B cell (primary cell): ENCODE measurements at regions not wholly inside any gene's neighbourhood (a gene's known extent, or its start where the extent isn't known, plus 50 kb on each side); places are given as distances from the start of the nearest gene placed in this dataset.

Experiments
- ATAC-seq: fragments of 200-7000 bp; cut with Tn5 transposase; one replicate; pipeline ENCODE4 v1.10.0; 2021; ENCODE audit warnings: low read depth, mild to moderate bottlenecking, moderate number of reproducible peaks, moderate library complexity
- CTCF ChIA-PET: fragments of 350-600 bp; sonication (Branson Sonifier 250); formaldehyde crosslinking; loops from one replicate; lab custom pipeline; 2021; ENCODE audit warnings: antibody characterized with exemption, inconsistent platforms; lab: Charles Lee
- POLR2A ChIA-PET: fragments of 350-600 bp; sonication (Branson Sonifier 250); formaldehyde crosslinking; loops from one replicate; lab custom pipeline; 2021; ENCODE audit warnings: antibody characterized with exemption; lab: Charles Lee
- DNase-seq: peaks from one replicate; pipeline ENCODE4 v3.0.0; 2013
- H2AFZ ChIP-seq: 2 replicates; pipeline ENCODE4 v1.6.1; 2012; ENCODE audit warnings: mild to moderate bottlenecking, low read depth, low read length; ENCODE audit not compliant: insufficient read depth, poor library complexity, severe bottlenecking
- H3K27ac ChIP-seq, 2 donors: 1 replicate in 1 of 2; 2 replicates in 1 of 2; pipeline ENCODE4 v1.5.1; 2012 to 2013; ENCODE audit warnings: low read length in 2 of 2, mild to moderate bottlenecking in 2 of 2, moderate library complexity in 1 of 2
- H3K27me3 ChIP-seq, 4 experiments: fragments of 200-600 bp in 1 of 4; sonication (generic) in 1 of 4; replicated peaks in 1 of 4; 1 replicate in 2 of 4; 2 replicates in 2 of 4; pipeline versions ENCODE4 v1.6.1 to v1.7.0; 2013 to 2016; ENCODE audit warnings: low read length in 3 of 4, mild to moderate bottlenecking in 2 of 4, mixed read lengths in 1 of 4, moderate library complexity in 1 of 4; ENCODE audit not compliant: insufficient read depth in 4 of 4, control insufficient read depth in 3 of 4; ENCODE audit errors: control extremely low read depth in 1 of 4
- H3K36me3 ChIP-seq, 2 experiments: replicated peaks in 1 of 2; 1 replicate in 1 of 2; 2 replicates in 1 of 2; pipeline versions ENCODE4 v1.6.1 to v1.7.1; 2013; ENCODE audit warnings: low read length in 1 of 2; ENCODE audit not compliant: insufficient read depth in 2 of 2, control insufficient read depth in 1 of 2; ENCODE audit errors: control extremely low read depth in 1 of 2, extremely low read depth in 1 of 2
- H3K4me1 ChIP-seq, 2 donors: fragments of 200-600 bp in 1 of 2; sonication (generic) in 1 of 2; 1 replicate in 1 of 2; 2 replicates in 1 of 2; pipeline versions ENCODE4 v1.5.1 to v1.6.1; 2013 to 2017; ENCODE audit warnings: low read length in 2 of 2; ENCODE audit not compliant: control insufficient read depth in 2 of 2, insufficient read depth in 2 of 2
- H3K4me2 ChIP-seq: replicated peaks from 2 replicates; pipeline ENCODE3; 2012; ENCODE audit warnings: mild to moderate bottlenecking, low read depth, low read length; ENCODE audit not compliant: poor library complexity, severe bottlenecking
- H3K4me3 ChIP-seq, 5 experiments: fragments of 200-600 bp in 1 of 5; sonication (generic) in 1 of 5; 1 replicate in 3 of 5; 2 replicates in 2 of 5; pipeline versions ENCODE4 v1.5.1 to v1.7.0; 2011 to 2016; ENCODE audit warnings: low read length in 4 of 5, mild to moderate bottlenecking in 4 of 5, low read depth in 2 of 5, control low read depth in 1 of 5, moderate library complexity in 1 of 5; ENCODE audit not compliant: insufficient read depth in 1 of 5; ENCODE audit errors: control extremely low read depth in 1 of 5, extremely low read depth in 1 of 5
- H3K79me2 ChIP-seq: fragments of 200-600 bp; sonication (generic); one replicate; pipeline ENCODE4 v1.6.0; 2016; ENCODE audit warnings: low read length; ENCODE audit not compliant: control insufficient read depth, insufficient read depth
- H3K9ac ChIP-seq: fragments of 200-600 bp; sonication (generic); 2 replicates; pipeline ENCODE4 v1.6.1; 2017; ENCODE audit warnings: mild to moderate bottlenecking, low read length, moderate library complexity
- H3K9me3 ChIP-seq, 3 donors: one replicate each; pipeline versions ENCODE4 v1.6.1 to v1.7.1; 2013; ENCODE audit warnings: low read length in 2 of 3; ENCODE audit not compliant: control insufficient read depth in 2 of 3, insufficient read depth in 1 of 3; ENCODE audit errors: control extremely low read depth in 1 of 3
- H4K20me1 ChIP-seq: 2 replicates; pipeline ENCODE4 v1.6.0; 2012; ENCODE audit warnings: mild to moderate bottlenecking, low read length; ENCODE audit not compliant: insufficient read depth, control insufficient read depth, poor library complexity, severe bottlenecking
- H3K27ac Mint-ChIP-seq: one replicate; pipeline ENCODE4 v1.8.0; 2021; ENCODE audit warnings: mixed read lengths
- H3K27me3 Mint-ChIP-seq: one replicate; pipeline ENCODE4 v1.8.0; 2021; ENCODE audit warnings: mixed read lengths
- H3K4me1 Mint-ChIP-seq: one replicate; pipeline ENCODE4 v1.8.0; 2021; ENCODE audit warnings: mixed read lengths
- H3K4me3 Mint-ChIP-seq: one replicate; pipeline ENCODE4 v1.8.0; 2021; ENCODE audit warnings: mixed read lengths
- H3K9me3 Mint-ChIP-seq: one replicate; pipeline ENCODE4 v1.8.0; 2022; ENCODE audit warnings: mixed read lengths; ENCODE audit not compliant: insufficient read depth
- EZH2 ChIP-seq: IDR thresholded peaks from 2 replicates; pipeline ENCODE4 v1.6.1; 2012; ENCODE audit warnings: borderline replicate concordance, low read depth, mild to moderate bottlenecking, moderate library complexity, low read length; ENCODE audit not compliant: insufficient read depth, poor library complexity, severe bottlenecking
- WGBS: methylation state at CpG from one replicate; pipeline ENCODE4 v1.1.5; 2013; ENCODE audit warnings: missing lambda C conversion rate; ENCODE audit not compliant: insufficient coverage; 5-methylcytosine and 5-hydroxymethylcytosine counted together
- intact Hi-C: fragments of 100-400 bp; cut with micrococcal nuclease; formaldehyde crosslinking; loops from one replicate; pipeline ENCODE4 v1.10.0; 2022
- TF ChIP-seq, protein P1 (sequence below): fragments of 200-600 bp; IDR thresholded peaks from one replicate; pipeline ENCODE4 v1.8.0; 2022; ENCODE audit warnings: antibody characterized with exemption, mild to moderate bottlenecking

- CTCF ChIA-PET = interaction anchor here (0.8 to 3.4 kb wide), 19 partner anchors 8 to 1773 kb away, joined by 3 to 25 read pairs (median 5); partner anchors contain the start of genes AKTIP and CHD9
- peak; percentile 60 for DNase-seq
- Histone ChIP-seq H3K79me2 (no peaks in the 10 kb centered on the region), H4K20me1 (no peaks in the 10 kb centered on the region), H3K36me3 (no peaks in the 10 kb centered on the region), H3K4me1 (no peaks in the 10 kb centered on the region), H3K4me3 (no peak overlapping the region), H3K4me2 (no peak overlapping the region), H3K9ac (no peak overlapping the region), H2AFZ (no peak overlapping the region), H3K9me3 (no peaks in the 10 kb centered on the region), H3K27ac (no peak overlapping the region), H3K27me3 (no peaks in the 10 kb centered on the region)
- Mint-ChIP-seq H3K4me3 (no peak overlapping the region), H3K27ac (no peak overlapping the region), H3K27me3 (no peaks in the 10 kb centered on the region), H3K9me3 (no peaks in the 10 kb centered on the region), H3K4me1 (no peaks in the 10 kb centered on the region)
- POLR2A ChIA-PET = no interaction called here
- TF ChIP-seq, protein P1, sequence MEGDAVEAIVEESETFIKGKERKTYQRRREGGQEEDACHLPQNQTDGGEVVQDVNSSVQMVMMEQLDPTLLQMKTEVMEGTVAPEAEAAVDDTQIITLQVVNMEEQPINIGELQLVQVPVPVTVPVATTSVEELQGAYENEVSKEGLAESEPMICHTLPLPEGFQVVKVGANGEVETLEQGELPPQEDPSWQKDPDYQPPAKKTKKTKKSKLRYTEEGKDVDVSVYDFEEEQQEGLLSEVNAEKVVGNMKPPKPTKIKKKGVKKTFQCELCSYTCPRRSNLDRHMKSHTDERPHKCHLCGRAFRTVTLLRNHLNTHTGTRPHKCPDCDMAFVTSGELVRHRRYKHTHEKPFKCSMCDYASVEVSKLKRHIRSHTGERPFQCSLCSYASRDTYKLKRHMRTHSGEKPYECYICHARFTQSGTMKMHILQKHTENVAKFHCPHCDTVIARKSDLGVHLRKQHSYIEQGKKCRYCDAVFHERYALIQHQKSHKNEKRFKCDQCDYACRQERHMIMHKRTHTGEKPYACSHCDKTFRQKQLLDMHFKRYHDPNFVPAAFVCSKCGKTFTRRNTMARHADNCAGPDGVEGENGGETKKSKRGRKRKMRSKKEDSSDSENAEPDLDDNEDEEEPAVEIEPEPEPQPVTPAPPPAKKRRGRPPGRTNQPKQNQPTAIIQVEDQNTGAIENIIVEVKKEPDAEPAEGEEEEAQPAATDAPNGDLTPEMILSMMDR = peak; percentile 97
- no peak for TF ChIP-seq EZH2
- WGBS = 0% methylated on average over 1 of the region's 7 CpGs
- intact Hi-C loops = loop anchor here (5.0 kb wide), 2 partner anchors 831 to 1761 kb away; no protein-coding TSS in a partner anchor
- no peak for ATAC-seq
Observed at GRCh38 chr16:52191531-52192134, 355.3 kb downstream of the TOX3 start.

- WGBS = no CpG with 5 or more reads among the region's 3 CpGs
- Mint-ChIP-seq H3K27ac (no peak overlapping the region), H3K27me3 (no peaks in the 10 kb centered on the region), H3K4me1 (no peaks in the 10 kb centered on the region), H3K9me3 (no peaks in the 10 kb centered on the region), H3K4me3 (no peak overlapping the region)
- Histone ChIP-seq H4K20me1 (no peaks in the 10 kb centered on the region), H3K9me3 (no peaks in the 10 kb centered on the region), H3K4me1 (no peaks in the 10 kb centered on the region), H3K79me2 (no peaks in the 10 kb centered on the region), H3K4me2 (no peak overlapping the region), H3K4me3 (no peak overlapping the region), H3K27ac (no peak overlapping the region), H3K27me3 (no peaks in the 10 kb centered on the region), H3K9ac (no peak overlapping the region), H3K36me3 (no peaks in the 10 kb centered on the region), H2AFZ (no peak overlapping the region)
- TF ChIP-seq, protein P1 = no peak
- TF ChIP-seq EZH2 = no peak
- intact Hi-C loops = no loop called here
- CTCF ChIA-PET = interaction anchor here (4.9 kb wide), 1 partner anchor 8 kb away, joined by 25 read pairs; no protein-coding TSS in a partner anchor
- ATAC-seq (no peak), DNase-seq (no peak)
- POLR2A ChIA-PET = no interaction called here
Observed at GRCh38 chr16:52184336-52184735, 362.6 kb downstream of the TOX3 start.
